ENCODE measurements at regions not wholly inside any gene's neighbourhood (a gene's known extent, or its start where the extent isn't known, plus 50 kb on each side); places are given as distances from the start of the nearest gene placed in this dataset.
"Not testable (repeated sequence)": the region's sequence is repeated elsewhere in the genome, so short reads cannot be mapped to it uniquely, and the experiment has no call there.

GRCh38 chr5:36502608-36503007 lies 103.8 kb upstream of the SLC1A3 start:
- Histone ChIP-seq H3K9me3 (no peaks in the 10 kb centered on the region), H3K36me3 (no peaks in the 10 kb centered on the region), H3K27me3 (no peaks in the 10 kb centered on the region), H3K27ac (no peak overlapping the region), H3K4me3 (no peak overlapping the region), H3K4me1 (no peaks in the 10 kb centered on the region)
- TF ChIP-seq EP300 (IDR thresholded peaks at IDR 0.05) (no peak), POLR2A (IDR thresholded peaks at IDR 0.05) (no peak), POLR2AphosphoS5 (IDR thresholded peaks at IDR 0.05) (no peak)
- TF ChIP-seq, protein P1, sequence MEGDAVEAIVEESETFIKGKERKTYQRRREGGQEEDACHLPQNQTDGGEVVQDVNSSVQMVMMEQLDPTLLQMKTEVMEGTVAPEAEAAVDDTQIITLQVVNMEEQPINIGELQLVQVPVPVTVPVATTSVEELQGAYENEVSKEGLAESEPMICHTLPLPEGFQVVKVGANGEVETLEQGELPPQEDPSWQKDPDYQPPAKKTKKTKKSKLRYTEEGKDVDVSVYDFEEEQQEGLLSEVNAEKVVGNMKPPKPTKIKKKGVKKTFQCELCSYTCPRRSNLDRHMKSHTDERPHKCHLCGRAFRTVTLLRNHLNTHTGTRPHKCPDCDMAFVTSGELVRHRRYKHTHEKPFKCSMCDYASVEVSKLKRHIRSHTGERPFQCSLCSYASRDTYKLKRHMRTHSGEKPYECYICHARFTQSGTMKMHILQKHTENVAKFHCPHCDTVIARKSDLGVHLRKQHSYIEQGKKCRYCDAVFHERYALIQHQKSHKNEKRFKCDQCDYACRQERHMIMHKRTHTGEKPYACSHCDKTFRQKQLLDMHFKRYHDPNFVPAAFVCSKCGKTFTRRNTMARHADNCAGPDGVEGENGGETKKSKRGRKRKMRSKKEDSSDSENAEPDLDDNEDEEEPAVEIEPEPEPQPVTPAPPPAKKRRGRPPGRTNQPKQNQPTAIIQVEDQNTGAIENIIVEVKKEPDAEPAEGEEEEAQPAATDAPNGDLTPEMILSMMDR (IDR thresholded peaks at IDR 0.05), result no peak
- WGBS, result 50% methylated on average over 6 of the region's 6 CpGs
- DNase-seq (ENCODE audit: low spot score in 2 of 2), result no peak

DNA sequence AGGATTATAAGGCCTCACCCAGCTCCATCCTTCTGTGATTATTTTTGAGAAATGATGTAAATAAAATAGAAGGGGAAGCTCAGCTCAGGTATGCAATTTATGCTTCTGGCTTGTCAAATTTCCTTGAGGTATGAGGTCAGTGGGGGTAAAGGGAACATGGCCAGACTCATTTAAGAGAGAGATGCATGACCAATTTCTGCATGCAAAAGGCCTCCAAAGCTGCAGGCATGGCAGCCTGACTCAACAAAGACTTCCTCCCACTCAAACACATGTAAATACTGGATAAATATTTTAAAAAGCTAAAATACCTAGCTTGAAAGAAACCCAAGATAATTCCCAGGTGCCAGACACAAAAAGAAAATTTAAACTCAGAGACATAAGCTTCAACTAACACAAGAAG lies 101.4 kb upstream of the SLC1A3 start:
- no peaks in the 10 kb centered on the region for H3K4me1 ChIP-seq
- no peak for DNase-seq (ENCODE audit: low spot score in 2 of 2)
- H3K36me3 ChIP-seq, result no peaks in the 10 kb centered on the region
- no peaks in the 10 kb centered on the region for H3K27me3 ChIP-seq
- H3K27ac ChIP-seq, result no peak overlapping the region
- H3K4me3 ChIP-seq, result no peak overlapping the region
- TF ChIP-seq, protein P1 (IDR thresholded peaks at IDR 0.05), result no peak
- TF ChIP-seq EP300 (IDR thresholded peaks at IDR 0.05), result no peak
- TF ChIP-seq POLR2A (IDR thresholded peaks at IDR 0.05), result no peak
- TF ChIP-seq POLR2AphosphoS5 (IDR thresholded peaks at IDR 0.05), result no peak
- no peaks in the 10 kb centered on the region for H3K9me3 ChIP-seq

DNA sequence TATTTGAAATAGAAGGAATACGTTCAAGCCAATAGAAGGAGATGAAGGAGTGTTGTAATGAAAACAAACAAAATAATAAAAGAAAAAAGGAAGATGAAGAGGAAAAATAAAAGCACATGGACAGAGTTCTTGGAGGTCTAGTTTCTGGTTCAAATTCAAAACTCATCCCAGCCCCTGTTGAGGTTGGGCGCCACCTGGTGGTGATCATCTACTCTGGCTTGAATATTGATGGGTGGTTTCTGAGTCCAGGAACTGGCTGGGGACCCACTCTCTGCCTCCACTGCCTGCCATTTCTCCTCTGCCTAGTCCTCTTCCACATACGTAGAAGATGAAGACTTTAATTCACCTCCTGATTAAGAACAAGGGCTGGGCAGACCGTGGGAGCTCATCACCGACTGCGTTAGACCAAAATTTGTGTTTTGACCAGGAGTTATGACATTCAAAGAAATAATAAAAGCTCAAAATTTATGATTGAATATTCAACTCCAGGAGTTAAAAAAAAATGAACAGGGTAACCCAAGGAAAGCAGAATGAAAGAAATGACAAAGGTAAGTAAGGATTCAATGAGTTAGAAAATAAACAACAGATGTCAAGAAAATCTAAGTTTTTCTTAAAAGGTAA lies 99.0 kb upstream of the SLC1A3 start:
- WGBS, result 61% methylated on average over 6 of the region's 6 CpGs
- no peaks in the 10 kb centered on the region for H3K9me3 ChIP-seq
- H3K36me3 ChIP-seq, result no peaks in the 10 kb centered on the region
- peak; percentile 81 to 87 for DNase-seq (ENCODE audit: low spot score in 2 of 2)
- H3K4me3 ChIP-seq, result no peak overlapping the region
- no peak overlapping the region for H3K27ac ChIP-seq
- H3K27me3 ChIP-seq, result no peaks in the 10 kb centered on the region
- TF ChIP-seq, protein P1 (IDR thresholded peaks at IDR 0.05), result peak; percentile 53 to 70
- no peak for TF ChIP-seq POLR2AphosphoS5 (IDR thresholded peaks at IDR 0.05)
- TF ChIP-seq POLR2A (IDR thresholded peaks at IDR 0.05), result no peak
- no peaks in the 10 kb centered on the region for H3K4me1 ChIP-seq

GRCh38 chr5:36508331-36508730 lies 98.1 kb upstream of the SLC1A3 start:
- H3K27ac ChIP-seq; DNase-seq (ENCODE audit: low spot score in 2 of 2); H3K9me3 ChIP-seq; H3K4me1 ChIP-seq; H3K4me3 ChIP-seq; H3K36me3 ChIP-seq; H3K27me3 ChIP-seq: not testable (repeated sequence)
- WGBS, result 54% methylated on average over 3 of the region's 5 CpGs

- H3K36me3 ChIP-seq; DNase-seq (ENCODE audit: low spot score in 2 of 2); H3K4me1 ChIP-seq; H3K27ac ChIP-seq; H3K4me3 ChIP-seq; H3K9me3 ChIP-seq; H3K27me3 ChIP-seq: not testable (repeated sequence)
- WGBS, result 98% methylated on average over 3 of the region's 3 CpGs
Observed at GRCh38 chr5:36513647-36514046, 92.8 kb upstream of the SLC1A3 start.

GRCh38 chr5:36519881-36520280 lies 86.5 kb upstream of the SLC1A3 start:
- TF ChIP-seq POLR2A (IDR thresholded peaks at IDR 0.05), result no peak
- Histone ChIP-seq H3K36me3 (no peaks in the 10 kb centered on the region), H3K27ac (no peak overlapping the region), H3K4me1 (peaks cover 16% of the 10 kb centered on the region), H3K9me3 (no peaks in the 10 kb centered on the region), H3K4me3 (no peak overlapping the region), H3K27me3 (no peaks in the 10 kb centered on the region)
- WGBS, result 82% methylated on average over 2 of the region's 2 CpGs
- no peak for DNase-seq (ENCODE audit: low spot score in 2 of 2)

GRCh38 chr5:36521219-36521618 lies 85.2 kb upstream of the SLC1A3 start:
- peaks cover 16% of the 10 kb centered on the region for H3K4me1 ChIP-seq
- H3K27ac ChIP-seq, result no peak overlapping the region
- H3K4me3 ChIP-seq, result no peak overlapping the region
- no peak for DNase-seq (ENCODE audit: low spot score in 2 of 2)
- H3K27me3 ChIP-seq, result no peaks in the 10 kb centered on the region
- TF ChIP-seq POLR2A (IDR thresholded peaks at IDR 0.05) (no peak), EP300 (IDR thresholded peaks at IDR 0.05) (no peak), POLR2AphosphoS5 (IDR thresholded peaks at IDR 0.05) (no peak)
- TF ChIP-seq, protein P1 (IDR thresholded peaks at IDR 0.05), result no peak
- H3K9me3 ChIP-seq, result no peaks in the 10 kb centered on the region
- 41% methylated on average over 1 of the region's 1 CpG for WGBS
- H3K36me3 ChIP-seq, result no peaks in the 10 kb centered on the region

Measured in suprapubic skin (tissue), 4 donors.